Stimulated activated naive CD4-positive, alpha-beta T cell treated with Interleukin-2 at 50 U/mL for 16 hours (primary cell): ENCODE measurements at regions not wholly inside any gene's neighbourhood (a gene's known extent, or its start where the extent isn't known, plus 50 kb on each side); places are given as distances from the start of the nearest gene placed in this dataset.

Source experiments
- DNase-seq: peaks from one replicate; lab custom pipeline; 2025; lab: John Stamatoyannopoulos, UW

- DNase-seq = no peak
Observed at GRCh38 chr5:117504305-117504704, 929.7 kb upstream of the SEMA6A start.

- no peak for DNase-seq
Observed at GRCh38 chr5:117497601-117498000, 923.0 kb upstream of the SEMA6A start.

- no peak for DNase-seq
Observed at GRCh38 chr5:117496801-117497200, 922.2 kb upstream of the SEMA6A start.

- no peak for DNase-seq
Observed at GRCh38 chr5:117494188-117494587, 919.6 kb upstream of the SEMA6A start.

GRCh38 chr5:117488976-117489500 lies 914.4 kb upstream of the SEMA6A start:
- no peak for DNase-seq

- no peak for DNase-seq
Observed at GRCh38 chr5:117487556-117487955, 912.9 kb upstream of the SEMA6A start.

- DNase-seq = no peak
Observed at GRCh38 chr5:117486879-117487391, 912.3 kb upstream of the SEMA6A start.

- DNase-seq = no peak
Observed at GRCh38 chr5:117486261-117486660, 911.6 kb upstream of the SEMA6A start.

- DNase-seq = no peak
Observed at GRCh38 chr5:117475919-117476318, 901.3 kb upstream of the SEMA6A start.

GRCh38 chr5:117473165-117473564 lies 898.5 kb upstream of the SEMA6A start:
- DNase-seq = no peak

- no peak for DNase-seq
Observed at GRCh38 chr5:117463881-117464570, 889.4 kb upstream of the SEMA6A start.

- no peak for DNase-seq
Observed at GRCh38 chr5:117461966-117462365, 887.3 kb upstream of the SEMA6A start.

- DNase-seq = no peak
Observed at GRCh38 chr5:117461403-117461802, 886.8 kb upstream of the SEMA6A start.

GRCh38 chr5:117457656-117458055 lies 883.0 kb upstream of the SEMA6A start:
- DNase-seq = no peak

GRCh38 chr5:117456866-117457470 lies 882.3 kb upstream of the SEMA6A start:
- DNase-seq = no peak

- DNase-seq = no peak
Observed at GRCh38 chr5:117455236-117456233, 880.9 kb upstream of the SEMA6A start.

GRCh38 chr5:117454716-117455212 lies 880.1 kb upstream of the SEMA6A start:
- peak; percentile 14 for DNase-seq

GRCh38 chr5:117436846-117437245 lies 862.2 kb upstream of the SEMA6A start:
- DNase-seq = no peak

GRCh38 chr5:117435203-117435602 lies 860.6 kb upstream of the SEMA6A start:
- DNase-seq = no peak

GRCh38 chr5:117434254-117434653 lies 859.6 kb upstream of the SEMA6A start:
- no peak for DNase-seq

- DNase-seq = no peak
Observed at GRCh38 chr5:117433818-117434217, 859.2 kb upstream of the SEMA6A start.

- no peak for DNase-seq
Observed at GRCh38 chr5:117431091-117431490, 856.5 kb upstream of the SEMA6A start.
